NCI-H1092 treated with DMSO at 0.1 percent for 48 hours (cell line): ENCODE measurements at regions not wholly inside any gene's neighbourhood (a gene's known extent, or its start where the extent isn't known, plus 50 kb on each side); places are given as distances from the start of the nearest gene placed in this dataset.
"Not testable (repeated sequence)": the region's sequence is repeated elsewhere in the genome, so short reads cannot be mapped to it uniquely, and the experiment has no call there.

Experiments used
- DNase-seq: peaks from one replicate; lab custom pipeline; 2025; lab: John Stamatoyannopoulos, UW

- no peak for DNase-seq
Observed at GRCh38 chr6:101013612-101014195, 132.6 kb upstream of the ASCC3 start.

GRCh38 chr6:101015541-101015940 is 134.4 kb upstream of the ASCC3 start:
- DNase-seq, result no peak

GRCh38 chr6:101016163-101016562 is 135.0 kb upstream of the ASCC3 start:
- no peak for DNase-seq

GRCh38 chr6:101018157-101018556 is 137.0 kb upstream of the ASCC3 start:
- DNase-seq, result no peak

DNA sequence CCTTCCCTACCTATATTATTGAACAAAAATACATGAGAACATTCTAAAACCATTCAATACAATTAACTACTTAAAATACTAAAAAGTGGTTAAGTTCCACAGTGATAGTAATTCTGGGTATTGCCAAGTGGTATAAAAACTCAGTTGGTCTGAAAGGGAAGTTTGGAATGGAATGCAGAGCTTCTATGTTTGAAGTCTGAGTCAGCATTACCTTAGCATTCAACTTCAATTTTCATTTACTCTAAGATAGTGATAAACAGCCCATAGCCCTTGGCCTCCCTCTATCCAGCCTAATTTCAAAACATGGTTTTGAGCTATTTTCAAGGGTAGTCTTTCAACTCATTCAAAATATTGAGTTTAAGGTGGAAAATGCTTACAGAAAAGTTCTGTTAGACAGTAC is 140.4 kb upstream of the ASCC3 start:
- no peak for DNase-seq

DNA sequence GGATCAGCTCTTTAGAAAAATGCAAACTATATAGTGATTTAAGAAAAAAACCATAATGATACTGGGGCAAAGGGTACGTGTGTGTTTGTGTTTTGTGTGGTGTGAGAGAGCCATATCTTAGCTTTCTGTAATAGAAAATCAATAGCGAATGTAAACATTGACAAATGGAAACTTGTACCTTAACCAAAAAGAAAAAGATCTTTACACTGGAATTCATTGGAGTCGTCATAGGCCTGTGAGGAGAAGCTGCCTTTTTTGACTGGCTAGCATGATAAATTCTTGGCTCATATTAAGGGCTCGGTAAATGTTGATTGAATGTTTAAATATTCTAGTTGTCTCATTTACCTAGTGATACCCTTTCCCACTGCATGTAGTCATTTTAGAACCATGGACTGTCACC is 161.8 kb upstream of the ASCC3 start:
- no peak for DNase-seq

- no peak for DNase-seq
Observed at GRCh38 chr6:101058296-101058695, 177.2 kb upstream of the ASCC3 start.

- DNase-seq, result no peak
Observed at GRCh38 chr6:101066481-101066880, 185.4 kb upstream of the ASCC3 start.

- DNase-seq, result no peak
Observed at GRCh38 chr6:101069191-101069795, 188.2 kb upstream of the ASCC3 start.

GRCh38 chr6:101070044-101070608 is 189.0 kb upstream of the ASCC3 start:
- no peak for DNase-seq

- DNase-seq, result no peak
Observed at GRCh38 chr6:101077344-101077743, 196.2 kb upstream of the ASCC3 start.

GRCh38 chr6:101079696-101080270 is 198.7 kb upstream of the ASCC3 start:
- DNase-seq, result no peak

- DNase-seq, result no peak
Observed at GRCh38 chr6:101080597-101080996, 199.5 kb upstream of the ASCC3 start.

GRCh38 chr6:101083533-101084175 is 202.5 kb upstream of the ASCC3 start:
- DNase-seq, result no peak

GRCh38 chr6:101085327-101085726 is 204.2 kb upstream of the ASCC3 start:
- no peak for DNase-seq

DNA sequence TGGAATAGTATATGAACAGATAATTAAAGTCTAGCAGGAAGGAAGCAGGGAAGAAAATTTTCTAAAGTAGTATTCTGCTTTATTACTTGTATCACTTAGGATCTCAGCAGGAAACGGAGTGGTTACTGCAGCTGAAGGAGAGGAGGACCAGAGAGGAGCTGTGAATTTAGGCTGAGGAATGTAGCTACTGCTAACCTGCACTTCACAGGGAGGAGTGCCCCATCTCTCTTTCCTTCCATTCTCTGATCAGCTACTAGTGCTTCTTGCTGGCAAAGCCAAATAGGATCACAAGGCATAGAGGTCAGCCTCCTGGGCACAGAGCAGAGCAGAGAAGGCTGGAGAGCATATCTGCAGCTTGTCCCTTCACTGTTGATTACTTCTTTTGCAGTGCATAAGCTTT is 205.3 kb upstream of the ASCC3 start:
- no peak for DNase-seq

DNA sequence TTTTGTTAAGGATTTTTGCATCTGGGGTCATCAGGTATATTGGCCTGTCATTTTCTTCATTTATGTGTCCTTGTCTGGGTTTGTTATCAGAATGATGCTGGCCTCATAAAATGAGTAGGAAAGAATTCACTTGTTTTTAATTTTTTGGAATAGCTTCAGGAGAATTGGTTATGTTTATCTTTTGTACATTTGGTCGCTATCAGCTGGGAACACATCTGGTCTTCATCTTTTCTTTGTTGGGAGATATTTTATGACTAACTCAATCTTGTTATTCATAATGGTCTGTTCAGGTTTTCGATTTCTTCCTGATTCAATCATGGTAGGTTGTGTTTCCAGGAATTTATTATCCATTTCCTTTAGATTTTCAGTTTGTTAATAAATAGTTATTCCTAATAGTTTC is 207.5 kb upstream of the ASCC3 start:
- no peak for DNase-seq

GRCh38 chr6:101089640-101090039 is 208.5 kb upstream of the ASCC3 start:
- DNase-seq, result no peak

DNA sequence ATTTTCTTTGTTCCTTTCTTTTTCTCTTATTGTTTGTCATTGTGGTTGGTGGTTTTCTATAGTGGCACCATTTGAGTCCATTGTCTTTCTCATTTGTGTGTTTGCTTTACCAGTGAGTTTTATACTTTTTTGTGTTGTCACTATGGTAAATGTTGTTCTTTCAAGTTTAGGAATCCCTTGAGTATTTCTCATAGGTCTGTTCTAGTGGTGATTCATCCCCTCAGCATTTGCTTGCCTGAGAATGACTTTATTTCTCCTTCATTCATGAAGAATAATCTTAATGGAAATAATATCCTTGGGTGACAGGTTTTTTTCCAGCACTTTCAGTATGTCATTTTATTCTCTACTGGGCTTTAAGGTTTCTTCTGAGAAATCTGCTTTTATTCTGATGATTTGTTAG is 209.2 kb upstream of the ASCC3 start:
- DNase-seq, result no peak

- not testable (repeated sequence) for DNase-seq
Observed at GRCh38 chr6:101098605-101099004, 217.5 kb upstream of the ASCC3 start.

- DNase-seq, result no peak
Observed at GRCh38 chr6:101102702-101103101, 221.6 kb upstream of the ASCC3 start.

GRCh38 chr6:101108286-101108685 is 227.2 kb upstream of the ASCC3 start:
- no peak for DNase-seq

DNA sequence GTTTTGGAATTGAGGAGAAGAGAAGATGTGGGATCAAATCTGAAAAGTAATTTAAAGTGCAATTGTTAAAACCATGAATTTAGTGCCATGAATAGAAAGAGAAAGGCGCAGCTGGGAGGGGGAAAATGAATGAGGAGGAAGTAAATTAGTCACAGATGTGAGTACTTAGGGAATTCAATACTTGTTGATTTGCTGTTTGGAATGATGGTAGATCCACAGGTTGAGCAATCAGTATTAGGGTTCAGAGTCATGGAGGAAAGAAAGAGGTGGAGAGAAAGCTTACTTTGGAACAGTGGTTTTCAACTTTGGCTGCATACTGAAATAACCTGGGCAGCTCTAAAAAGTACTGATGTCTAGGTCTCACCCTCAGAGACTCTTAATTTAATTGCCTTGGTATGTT is 229.7 kb upstream of the ASCC3 start:
- no peak for DNase-seq
